WTC11 (cell line): ENCODE measurements at regions not wholly inside any gene's neighbourhood (a gene's known extent, or its start where the extent isn't known, plus 50 kb on each side); places are given as distances from the start of the nearest gene placed in this dataset.
A peak's percentile ranks its signal among the peaks of the same experiment; 100 is the strongest.
"Not testable (repeated sequence)": the region's sequence is repeated elsewhere in the genome, so short reads cannot be mapped to it uniquely, and the experiment has no call there.

Experiments
- ATAC-seq: fragments of 200-7000 bp; cut with Tn5 transposase; 2 replicates; pipeline ENCODE4 v1.10.0; 2021; ENCODE audit warnings: mild to moderate bottlenecking, moderate library complexity
- CTCF ChIA-PET: fragments of 300-600 bp; sonication (Branson Sonifier 250); formaldehyde crosslinking; loops from one replicate; lab custom pipeline; 2021; ENCODE audit warnings: antibody characterized with exemption; lab: Charles Lee
- POLR2A ChIA-PET: fragments of 350-600 bp; sonication (Branson Sonifier 250); formaldehyde crosslinking; loops from one replicate; lab custom pipeline; 2021; ENCODE audit warnings: antibody characterized with exemption; lab: Charles Lee
- DNase-seq: peaks from one replicate; pipeline ENCODE4 v3.0.0; 2021; ENCODE audit warnings: low spot score
- H3K27ac Mint-ChIP-seq: 2 replicates; pipeline ENCODE4 v1.8.0; 2021; ENCODE audit warnings: mixed read lengths
- H3K27me3 Mint-ChIP-seq: 2 replicates; pipeline ENCODE4 v1.8.0; 2021; ENCODE audit warnings: low read depth, mild to moderate bottlenecking, moderate library complexity, mixed read lengths
- H3K36me3 Mint-ChIP-seq: 2 replicates; pipeline ENCODE4 v1.8.0; 2021; ENCODE audit warnings: mixed read lengths
- H3K4me1 Mint-ChIP-seq: 2 replicates; pipeline ENCODE4 v1.8.0; 2022; ENCODE audit warnings: mixed read lengths
- H3K4me3 Mint-ChIP-seq: 2 replicates; pipeline ENCODE4 v1.8.0; 2021; ENCODE audit warnings: mild to moderate bottlenecking, moderate library complexity, mixed read lengths
- H3K9me3 Mint-ChIP-seq: 2 replicates; pipeline ENCODE4 v1.8.0; 2021; ENCODE audit warnings: mixed read lengths
- CBFB ChIP-seq: sonication (generic); formaldehyde crosslinking; IDR thresholded peaks from 2 replicates; pipeline ENCODE4 v1.8.1; 2022; ENCODE audit warnings: mild to moderate bottlenecking, low read depth, missing genetic modification reagents
- EMX1 ChIP-seq: fragments of 250-450 bp; sonication (Bioruptor Pico); IDR thresholded peaks from 2 replicates; pipeline ENCODE4 v1.8.0; 2021; ENCODE audit warnings: mild to moderate bottlenecking
- NFATC4 ChIP-seq: fragments of 250-450 bp; sonication (Bioruptor Pico); IDR thresholded peaks from 2 replicates; pipeline ENCODE4 v1.9.0; 2021; ENCODE audit warnings: mild to moderate bottlenecking
- TCF7 ChIP-seq: sonication (generic); formaldehyde crosslinking; IDR thresholded peaks from 2 replicates; pipeline ENCODE4 v1.8.0; 2022; ENCODE audit warnings: mild to moderate bottlenecking, low read depth, missing genetic modification reagents, moderate library complexity
- ZNF416 ChIP-seq: fragments of 250-450 bp; sonication (Bioruptor Pico); IDR thresholded peaks from 2 replicates; pipeline ENCODE4 v1.9.0; 2021; ENCODE audit warnings: mild to moderate bottlenecking, inconsistent platforms
- TF ChIP-seq, protein P1 (sequence below): sonication (generic); formaldehyde crosslinking; IDR thresholded peaks from 2 replicates; pipeline ENCODE4 v1.8.1; 2022; ENCODE audit warnings: mild to moderate bottlenecking, moderate library complexity, missing genetic modification reagents
- TF ChIP-seq, protein P2 (sequence below): fragments of 250-450 bp; sonication (Bioruptor Pico); IDR thresholded peaks from 2 replicates; pipeline ENCODE4 v1.9.0; 2021; ENCODE audit warnings: mild to moderate bottlenecking
- TF ChIP-seq, protein P3 (sequence below): fragments of 250-450 bp; sonication (Bioruptor Pico); conservative IDR thresholded peaks from 2 replicates; pipeline ENCODE4 v1.9.0; 2021; ENCODE audit warnings: mild to moderate bottlenecking
- TF ChIP-seq, protein P4 (sequence below): sonication (generic); formaldehyde crosslinking; IDR thresholded peaks from 2 replicates; pipeline ENCODE4 v1.8.1; 2023; ENCODE audit warnings: mild to moderate bottlenecking, missing genetic modification reagents, moderate library complexity
- TF ChIP-seq, protein P5 (sequence below): fragments of 200-600 bp; IDR thresholded peaks from 2 replicates; pipeline ENCODE4 v1.8.0; 2022; ENCODE audit warnings: antibody characterized with exemption

DNA sequence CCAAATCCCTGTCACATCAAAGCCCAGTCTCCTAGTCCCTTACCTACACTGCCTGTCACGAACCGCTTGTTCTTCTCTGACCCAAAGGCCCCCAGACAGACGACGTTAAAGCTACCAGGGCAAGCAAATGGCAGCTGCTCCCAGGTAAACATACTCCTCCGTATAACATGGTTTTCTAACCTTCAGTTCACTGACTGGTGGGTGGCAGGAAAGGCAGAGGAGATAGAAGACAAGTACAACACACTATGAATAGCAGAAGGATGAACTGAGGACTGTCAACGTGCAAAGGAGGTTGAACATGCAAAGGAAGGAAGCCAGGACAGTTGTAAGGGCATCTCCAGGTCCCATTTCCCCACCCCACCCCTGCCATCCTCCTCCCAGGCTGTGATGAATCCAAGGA lies 449.8 kb downstream of the SHISA9 start:
- H3K36me3 Mint-ChIP-seq = peaks cover 32% of the 10 kb centered on the region
- CTCF ChIA-PET = interaction anchor here (1.3 kb wide), 1 partner anchor 416 kb away, joined by 3 read pairs; no protein-coding TSS in a partner anchor
- H3K4me3 Mint-ChIP-seq = no peak overlapping the region
- H3K27me3 Mint-ChIP-seq = no peaks in the 10 kb centered on the region
- POLR2A ChIA-PET = no interaction called here
- H3K9me3 Mint-ChIP-seq = no peaks in the 10 kb centered on the region
- H3K27ac Mint-ChIP-seq = no peak overlapping the region
- peak; percentile 8; the same call in 1 of the 2 replicates for ATAC-seq
- TF ChIP-seq, protein P1, sequence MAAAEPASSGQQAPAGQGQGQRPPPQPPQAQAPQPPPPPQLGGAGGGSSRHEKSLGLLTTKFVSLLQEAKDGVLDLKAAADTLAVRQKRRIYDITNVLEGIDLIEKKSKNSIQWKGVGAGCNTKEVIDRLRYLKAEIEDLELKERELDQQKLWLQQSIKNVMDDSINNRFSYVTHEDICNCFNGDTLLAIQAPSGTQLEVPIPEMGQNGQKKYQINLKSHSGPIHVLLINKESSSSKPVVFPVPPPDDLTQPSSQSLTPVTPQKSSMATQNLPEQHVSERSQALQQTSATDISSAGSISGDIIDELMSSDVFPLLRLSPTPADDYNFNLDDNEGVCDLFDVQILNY = no peak
- TF ChIP-seq ZNF416 (CRISPR knock-in tag) = 0 out of 2 replicates have a peak, but pooled peaks have one; percentile 17
- TF ChIP-seq NFATC4 (CRISPR knock-in tag) = 0 out of 2 replicates have a peak, but pooled peaks have one; percentile 6
- no peak for TF ChIP-seq TCF7 (CRISPR knock-in tag)
- TF ChIP-seq, protein P2, sequence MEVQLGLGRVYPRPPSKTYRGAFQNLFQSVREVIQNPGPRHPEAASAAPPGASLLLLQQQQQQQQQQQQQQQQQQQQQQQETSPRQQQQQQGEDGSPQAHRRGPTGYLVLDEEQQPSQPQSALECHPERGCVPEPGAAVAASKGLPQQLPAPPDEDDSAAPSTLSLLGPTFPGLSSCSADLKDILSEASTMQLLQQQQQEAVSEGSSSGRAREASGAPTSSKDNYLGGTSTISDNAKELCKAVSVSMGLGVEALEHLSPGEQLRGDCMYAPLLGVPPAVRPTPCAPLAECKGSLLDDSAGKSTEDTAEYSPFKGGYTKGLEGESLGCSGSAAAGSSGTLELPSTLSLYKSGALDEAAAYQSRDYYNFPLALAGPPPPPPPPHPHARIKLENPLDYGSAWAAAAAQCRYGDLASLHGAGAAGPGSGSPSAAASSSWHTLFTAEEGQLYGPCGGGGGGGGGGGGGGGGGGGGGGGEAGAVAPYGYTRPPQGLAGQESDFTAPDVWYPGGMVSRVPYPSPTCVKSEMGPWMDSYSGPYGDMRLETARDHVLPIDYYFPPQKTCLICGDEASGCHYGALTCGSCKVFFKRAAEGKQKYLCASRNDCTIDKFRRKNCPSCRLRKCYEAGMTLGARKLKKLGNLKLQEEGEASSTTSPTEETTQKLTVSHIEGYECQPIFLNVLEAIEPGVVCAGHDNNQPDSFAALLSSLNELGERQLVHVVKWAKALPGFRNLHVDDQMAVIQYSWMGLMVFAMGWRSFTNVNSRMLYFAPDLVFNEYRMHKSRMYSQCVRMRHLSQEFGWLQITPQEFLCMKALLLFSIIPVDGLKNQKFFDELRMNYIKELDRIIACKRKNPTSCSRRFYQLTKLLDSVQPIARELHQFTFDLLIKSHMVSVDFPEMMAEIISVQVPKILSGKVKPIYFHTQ (CRISPR knock-in tag) = 0 out of 2 replicates have a peak, but pooled peaks have one; percentile 85
- no peak for TF ChIP-seq CBFB (CRISPR knock-in tag)
- TF ChIP-seq, protein P3, sequence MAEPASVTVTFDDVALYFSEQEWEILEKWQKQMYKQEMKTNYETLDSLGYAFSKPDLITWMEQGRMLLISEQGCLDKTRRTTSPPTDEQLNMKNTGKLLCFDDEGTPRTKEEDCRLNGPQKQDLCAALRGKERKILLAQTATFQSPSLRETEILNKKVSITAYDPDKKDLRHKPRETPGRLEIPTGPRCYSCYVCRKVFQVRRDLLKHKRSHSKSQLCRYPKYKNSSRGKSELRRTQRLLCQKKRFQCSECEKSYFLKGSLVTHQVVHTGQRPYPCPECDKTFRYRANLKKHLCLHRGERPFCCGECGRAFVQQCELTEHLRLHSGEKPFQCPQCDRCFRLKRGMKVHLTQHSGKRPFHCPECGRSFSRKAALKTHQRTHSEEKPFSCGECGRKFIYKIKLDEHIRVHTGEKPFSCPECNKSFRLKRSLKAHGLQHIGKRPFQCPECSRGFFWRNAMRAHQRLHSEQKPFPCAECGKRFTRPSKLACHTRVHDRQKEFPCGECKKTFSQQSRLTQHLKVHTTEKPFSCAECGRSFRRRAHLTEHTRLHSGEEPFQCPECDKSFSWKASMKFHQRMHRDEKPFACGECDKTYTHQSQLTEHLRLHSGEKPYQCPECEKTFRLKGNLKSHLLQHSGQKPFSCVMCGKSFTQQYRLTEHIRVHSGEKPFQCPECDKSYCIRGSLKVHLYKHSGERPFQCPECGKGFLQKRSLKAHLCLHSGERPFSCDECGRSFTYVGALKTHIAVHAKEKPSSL = 0 out of 2 replicates have a peak, but pooled peaks have one; percentile 81
- no peak for DNase-seq
- peaks cover 26% of the 10 kb centered on the region for H3K4me1 Mint-ChIP-seq

DNA sequence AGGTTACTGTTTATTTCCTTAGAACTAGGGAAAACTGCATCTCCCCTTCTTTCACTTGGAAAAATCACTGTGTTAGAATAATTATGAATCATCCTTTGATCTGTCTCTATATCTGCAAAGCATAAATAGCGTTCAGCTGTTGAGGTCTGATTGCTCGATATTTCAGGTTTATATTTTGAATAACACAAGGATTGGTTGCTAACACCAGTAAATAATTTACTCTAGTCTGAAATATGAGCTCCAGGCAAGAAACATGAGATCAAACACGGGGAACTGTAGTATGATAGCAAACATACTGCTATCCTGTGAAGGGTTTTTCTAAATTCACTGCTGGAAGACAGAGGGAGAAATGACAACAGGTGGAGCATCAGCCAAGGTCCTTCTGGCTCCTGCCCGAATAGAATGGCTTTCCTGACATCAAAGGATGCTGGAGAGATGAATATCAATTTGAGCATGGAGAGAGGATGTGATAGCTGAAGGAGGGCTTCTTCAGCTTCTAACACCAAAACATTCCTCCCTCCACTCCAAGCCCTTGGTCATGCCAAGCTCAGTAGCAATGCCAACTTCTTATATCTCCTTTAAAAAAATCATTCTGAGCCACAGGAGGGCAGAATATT lies 450.3 kb downstream of the SHISA9 start:
- DNase-seq = no peak
- H3K27ac Mint-ChIP-seq = no peak overlapping the region
- H3K4me1 Mint-ChIP-seq = peaks cover 26% of the 10 kb centered on the region
- TF ChIP-seq, protein P4, sequence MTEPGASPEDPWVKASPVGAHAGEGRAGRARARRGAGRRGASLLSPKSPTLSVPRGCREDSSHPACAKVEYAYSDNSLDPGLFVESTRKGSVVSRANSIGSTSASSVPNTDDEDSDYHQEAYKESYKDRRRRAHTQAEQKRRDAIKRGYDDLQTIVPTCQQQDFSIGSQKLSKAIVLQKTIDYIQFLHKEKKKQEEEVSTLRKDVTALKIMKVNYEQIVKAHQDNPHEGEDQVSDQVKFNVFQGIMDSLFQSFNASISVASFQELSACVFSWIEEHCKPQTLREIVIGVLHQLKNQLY (CRISPR knock-in tag) = no peak
- TF ChIP-seq, protein P5, sequence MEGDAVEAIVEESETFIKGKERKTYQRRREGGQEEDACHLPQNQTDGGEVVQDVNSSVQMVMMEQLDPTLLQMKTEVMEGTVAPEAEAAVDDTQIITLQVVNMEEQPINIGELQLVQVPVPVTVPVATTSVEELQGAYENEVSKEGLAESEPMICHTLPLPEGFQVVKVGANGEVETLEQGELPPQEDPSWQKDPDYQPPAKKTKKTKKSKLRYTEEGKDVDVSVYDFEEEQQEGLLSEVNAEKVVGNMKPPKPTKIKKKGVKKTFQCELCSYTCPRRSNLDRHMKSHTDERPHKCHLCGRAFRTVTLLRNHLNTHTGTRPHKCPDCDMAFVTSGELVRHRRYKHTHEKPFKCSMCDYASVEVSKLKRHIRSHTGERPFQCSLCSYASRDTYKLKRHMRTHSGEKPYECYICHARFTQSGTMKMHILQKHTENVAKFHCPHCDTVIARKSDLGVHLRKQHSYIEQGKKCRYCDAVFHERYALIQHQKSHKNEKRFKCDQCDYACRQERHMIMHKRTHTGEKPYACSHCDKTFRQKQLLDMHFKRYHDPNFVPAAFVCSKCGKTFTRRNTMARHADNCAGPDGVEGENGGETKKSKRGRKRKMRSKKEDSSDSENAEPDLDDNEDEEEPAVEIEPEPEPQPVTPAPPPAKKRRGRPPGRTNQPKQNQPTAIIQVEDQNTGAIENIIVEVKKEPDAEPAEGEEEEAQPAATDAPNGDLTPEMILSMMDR = no peak
- TF ChIP-seq, protein P3 = peak; percentile 22; the same call in 1 of the 2 replicates
- 0 out of 2 replicates have a peak, but pooled peaks have one; percentile 3 for TF ChIP-seq ZNF416 (CRISPR knock-in tag)
- 0 out of 2 replicates have a peak, but pooled peaks have one; percentile 31 for TF ChIP-seq EMX1 (CRISPR knock-in tag)
- TF ChIP-seq, all 79 proteins: peak for 3
- ChIA-PET POLR2A (no interaction called here), CTCF (interaction anchor here (1.3 kb wide), 1 partner anchor 416 kb away, joined by 3 read pairs; no protein-coding TSS in a partner anchor)
- H3K36me3 Mint-ChIP-seq = peaks cover 37% of the 10 kb centered on the region
- no peaks in the 10 kb centered on the region for H3K27me3 Mint-ChIP-seq
- no peak overlapping the region for H3K4me3 Mint-ChIP-seq
- H3K9me3 Mint-ChIP-seq = no peaks in the 10 kb centered on the region
- no peak for ATAC-seq

DNA sequence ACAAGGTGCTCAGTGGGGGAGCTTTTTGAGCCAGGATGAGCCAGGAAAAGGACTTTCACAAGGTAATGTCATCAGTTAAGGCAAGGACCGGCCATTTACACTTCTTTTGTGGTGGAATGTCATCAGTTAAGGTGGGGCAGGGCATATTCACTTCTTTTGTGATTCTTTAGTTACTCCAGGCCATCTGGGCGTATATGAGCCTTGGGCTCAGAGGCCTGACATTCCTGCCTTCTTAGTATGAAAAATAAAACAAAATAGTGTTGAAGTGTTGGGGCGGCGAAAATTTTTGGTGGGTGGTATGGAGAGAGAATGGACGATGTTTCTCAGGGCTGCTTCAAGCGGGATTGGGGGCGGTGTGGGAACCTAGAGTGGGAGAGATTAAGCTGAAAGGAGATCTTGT lies 451.4 kb downstream of the SHISA9 start:
- H3K4me3 Mint-ChIP-seq, POLR2A ChIA-PET, DNase-seq, H3K9me3 Mint-ChIP-seq, H3K27ac Mint-ChIP-seq, H3K27me3 Mint-ChIP-seq, ATAC-seq, CTCF ChIA-PET: not testable (repeated sequence)
- Mint-ChIP-seq H3K36me3 (peaks cover 42% of the 10 kb centered on the region), H3K4me1 (peaks cover 26% of the 10 kb centered on the region)
